K562 (cell line): ENCODE measurements at regions not wholly inside any gene's neighbourhood (a gene's known extent, or its start where the extent isn't known, plus 50 kb on each side); places are given as distances from the start of the nearest gene placed in this dataset.

ENCODE experiments used
- ATAC-seq: fragments of 200-7000 bp; cut with Tn5 transposase; 3 replicates; pipeline ENCODE4 v1.9.1; 2020; ENCODE audit warnings: moderate library complexity
- BruUV-seq: library from RNA; stranded (reverse); fragments of 400-500 nt; replicated peaks from 2 replicates; lab custom pipeline; 2021; lab: Mats Ljungman, UMichigan
- CTCF ChIA-PET: fragments of 300-600 bp; formaldehyde crosslinking; extraction: SDS; loops from one replicate; lab custom pipeline; 2021; ENCODE audit warnings: low intra/inter-chr PET ratio; lab: Yijun Ruan, JAX
- POLR2A ChIA-PET: fragments of 300-600, 350-650 bp; sonication (Branson Sonifier 250); formaldehyde crosslinking; extraction: SDS; loops from one replicate; lab custom pipeline; 2021; ENCODE audit warnings: antibody characterized with exemption, inconsistent platforms; lab: Yijun Ruan, JAX
- DNase-seq, 4 experiments: peaks; one replicate each; pipeline versions ENCODE4 v3.0.0 to v3.0.0-alpha.2; 2011 to 2018; ENCODE audit warnings: low spot score in 3 of 4, mixed read lengths in 3 of 4; ENCODE audit errors: extremely low read depth in 1 of 4
- FAIRE-seq: peaks from 2 replicates; lab custom pipeline; 2011; peaks lifted over from hg19 to GRCh38; lab: Jason Lieb, UNC
- H2AFZ ChIP-seq: 2 replicates; pipeline ENCODE4 v1.6.0; 2011; ENCODE audit warnings: low read depth, low read length, control low read depth, inconsistent platforms
- H3K27ac ChIP-seq: fragments of 200-600 bp; 3 replicates; pipeline ENCODE4 v1.8.0; 2011; ENCODE audit warnings: low read depth, mild to moderate bottlenecking, control low read depth, inconsistent platforms, low read length, moderate library complexity, mixed read lengths; ENCODE audit errors: extremely low read depth
- H3K27me3 ChIP-seq, 2 experiments: fragments of 300-600 bp in 1 of 2; 2 replicates in 1 of 2; 3 replicates in 1 of 2; pipeline versions ENCODE4 v1.6.0 to v1.8.0; 2011; ENCODE audit warnings: inconsistent platforms in 2 of 2, low read length in 2 of 2, mild to moderate bottlenecking in 1 of 2, mixed read lengths in 1 of 2, moderate library complexity in 1 of 2; ENCODE audit not compliant: control insufficient read depth in 2 of 2, insufficient read depth in 2 of 2
- H3K36me3 ChIP-seq: fragments of 300-600 bp; 3 replicates; pipeline ENCODE4 v1.8.0; 2011; ENCODE audit warnings: mild to moderate bottlenecking, low read length, inconsistent platforms; ENCODE audit not compliant: control insufficient read depth, insufficient read depth
- H3K4me1 ChIP-seq, 2 experiments: fragments of 200-600 bp in 1 of 2; replicated peaks in 1 of 2; 2 replicates in 1 of 2; 3 replicates in 1 of 2; pipeline versions ENCODE4 v1.5.1 to v1.8.0; 2011; ENCODE audit warnings: inconsistent platforms in 2 of 2, low read length in 2 of 2, mild to moderate bottlenecking in 1 of 2, mixed read lengths in 1 of 2, moderate library complexity in 1 of 2; ENCODE audit not compliant: control insufficient read depth in 2 of 2, insufficient read depth in 2 of 2
- H3K4me2 ChIP-seq: 2 replicates; pipeline ENCODE4 v1.6.1; 2011; ENCODE audit warnings: low read length, control low read depth, inconsistent platforms, mixed read lengths; ENCODE audit not compliant: insufficient read depth
- H3K4me3 ChIP-seq: fragments of 200-600 bp; sonication (generic), shearing (Covaris generic); 2 replicates; pipeline ENCODE4 v1.5.1; 2016; ENCODE audit warnings: control low read depth, inconsistent platforms
- H3K79me2 ChIP-seq: fragments of 200-600 bp; 3 replicates; pipeline ENCODE4 v1.8.0; 2011; ENCODE audit warnings: low read length, inconsistent platforms; ENCODE audit not compliant: control insufficient read depth, insufficient read depth
- H3K9ac ChIP-seq, 2 experiments: 2 replicates each; pipeline versions ENCODE4 v1.6.0 to v1.6.1; 2011; ENCODE audit warnings: low read depth in 2 of 2, low read length in 2 of 2, control low read depth in 1 of 2, inconsistent platforms in 1 of 2, mild to moderate bottlenecking in 1 of 2, mixed read lengths in 1 of 2; ENCODE audit not compliant: insufficient read depth in 1 of 2
- H3K9me1 ChIP-seq: one replicate; pipeline ENCODE4 v1.6.0; 2011; ENCODE audit warnings: inconsistent platforms, mild to moderate bottlenecking, low read length, moderate library complexity; ENCODE audit not compliant: control insufficient read depth, insufficient read depth
- H3K9me3 ChIP-seq: replicated peaks from 2 replicates; pipeline ENCODE4 v1.5.1; 2011; ENCODE audit warnings: low read depth, low read length, inconsistent platforms; ENCODE audit not compliant: control insufficient read depth, insufficient read depth
- H4K20me1 ChIP-seq: replicated peaks from 2 replicates; pipeline ENCODE4 v1.6.1; 2011; ENCODE audit warnings: low read length, inconsistent platforms, mixed read lengths; ENCODE audit not compliant: control insufficient read depth, insufficient read depth
- CREB3 ChIP-seq: fragments of 450-650 bp; conservative IDR thresholded peaks from 2 replicates; pipeline ENCODE4 v1.6.1; 2016; ENCODE audit warnings: missing genetic modification characterization, low read depth, mild to moderate bottlenecking, missing compliant biosample characterization, moderate library complexity
- DMBX1 ChIP-seq: fragments of 250-450 bp; sonication (Bioruptor Pico); IDR thresholded peaks from 2 replicates; pipeline ENCODE4 v1.8.0; 2022; ENCODE audit warnings: inconsistent platforms, mild to moderate bottlenecking, moderate library complexity, borderline replicate concordance
- FOXK2 ChIP-seq, 2 experiments: fragments of 450-650 bp; IDR thresholded peaks in 1 of 2; conservative IDR thresholded peaks in 1 of 2; 2 replicates each; pipeline ENCODE4 v1.6.1; 2016; ENCODE audit warnings: low read depth in 2 of 2, mild to moderate bottlenecking in 1 of 2
- LCOR ChIP-seq: sonication (generic); formaldehyde crosslinking; IDR thresholded peaks from 2 replicates; pipeline ENCODE4 v1.8.0; 2022; ENCODE audit warnings: mild to moderate bottlenecking, missing genetic modification reagents
- NFYB ChIP-seq: IDR thresholded peaks from 2 replicates; pipeline ENCODE4 v1.6.1; 2011; ENCODE audit warnings: mild to moderate bottlenecking, moderate library complexity; ENCODE audit not compliant: insufficient read length; ENCODE audit errors: extremely low read depth
- NUFIP1 ChIP-seq: fragments of 450-650 bp; IDR thresholded peaks from 2 replicates; pipeline ENCODE4 v1.6.1; 2018; ENCODE audit not compliant: partially characterized antibody
- PCBP1 ChIP-seq: fragments of 200-400 bp; formaldehyde crosslinking; IDR thresholded peaks from 2 replicates; pipeline ENCODE4 v1.6.1; 2018; ENCODE audit warnings: mild to moderate bottlenecking, low read depth, low read length; ENCODE audit not compliant: poor library complexity, severe bottlenecking
- ZBTB5 ChIP-seq: fragments of 450-650 bp; IDR thresholded peaks from 2 replicates; pipeline ENCODE4 v1.6.1; 2017; ENCODE audit warnings: antibody characterized with exemption
- ZNF140 ChIP-seq: fragments of 250-450 bp; sonication (Bioruptor Pico); IDR thresholded peaks from 2 replicates; pipeline ENCODE4 v1.8.0; 2021; ENCODE audit warnings: moderate library complexity, mild to moderate bottlenecking, inconsistent platforms
- ZNF318 ChIP-seq, 2 experiments: fragments of 450-650 bp; IDR thresholded peaks; 2 replicates each; pipeline ENCODE4 v1.6.1; 2016; ENCODE audit warnings: mild to moderate bottlenecking in 2 of 2, borderline replicate concordance in 1 of 2, low read depth in 1 of 2, moderate library complexity in 1 of 2
- WGBS: fragments of 100-300 bp; shearing (Covaris generic); methylation state at CpG from one replicate; pipeline ENCODE4 v1.1.6; 2016; ENCODE audit warnings: low coverage, mixed read lengths; ENCODE audit not compliant: insufficient coverage; ENCODE audit errors: missing lambda C conversion rate; 5-methylcytosine and 5-hydroxymethylcytosine counted together
- in situ Hi-C: fragments of 300-500 bp; cut with MboI; formaldehyde crosslinking; loops from 4 replicates; pipeline ENCODE4 v1.15.0; 2018; ENCODE audit warnings: inconsistent platforms, mixed read lengths
- intact Hi-C: fragments of 100-400 bp; cut with micrococcal nuclease; formaldehyde crosslinking; loops from 2 replicates; pipeline ENCODE4 v1.14.2; 2022

- H3K4me1 ChIP-seq: no peaks in the 10 kb centered on the region
- H3K4me3 ChIP-seq: no peak overlapping the region
- intact Hi-C loops: no loop called here
- no peak for DNase-seq
- H3K36me3 ChIP-seq: no peaks in the 10 kb centered on the region
- H3K27ac ChIP-seq: no peak overlapping the region
- H4K20me1 ChIP-seq: no peaks in the 10 kb centered on the region
- no TSS peak for BruUV-seq
- ATAC-seq: no peak
- WGBS: 0% methylated on average over 2 of the region's 3 CpGs
- in situ Hi-C loops: no loop called here
- no peak for FAIRE-seq
- no peaks in the 10 kb centered on the region for H3K9me3 ChIP-seq
- H3K4me2 ChIP-seq: no peak overlapping the region
- H3K9ac ChIP-seq: no peak overlapping the region
- POLR2A ChIA-PET: no interaction called here
- TF ChIP-seq NUFIP1 (no peak), ZNF140 (CRISPR knock-in tag) (no peak), ZBTB5 (no peak), CREB3 (no peak), PCBP1 (no peak), NFYB (no peak), ZNF318 (IDR thresholded peaks at IDR 0.05; ENCODE audit: borderline replicate concordance in 1 of 2, low read depth in 1 of 2) (no peak), DMBX1 (CRISPR knock-in tag) (no peak), FOXK2 (conservative IDR thresholded peaks at IDR 0.05 in 1 of 2, IDR thresholded peaks at IDR 0.05 in 1 of 2; ENCODE audit: low read depth in 2 of 2) (no peak), LCOR (no peak)
- no peaks in the 10 kb centered on the region for H3K27me3 ChIP-seq
- CTCF ChIA-PET: no interaction called here
- no peaks in the 10 kb centered on the region for H3K79me2 ChIP-seq
- no peaks in the 10 kb centered on the region for H3K9me1 ChIP-seq
- no peak overlapping the region for H2AFZ ChIP-seq
Observed at GRCh38 chr13:85247780-85248179, 551.4 kb downstream of the SLITRK6 start.
